Erythroblast (primary cell): ENCODE measurements at regions not wholly inside any gene's neighbourhood (a gene's known extent, or its start where the extent isn't known, plus 50 kb on each side); places are given as distances from the start of the nearest gene placed in this dataset.

Experiments
- GATA1 ChIP-seq: IDR thresholded peaks from 2 replicates; pipeline ENCODE4 v1.6.1; 2011; ENCODE audit warnings: low read depth, mild to moderate bottlenecking, control low read depth, low read length, moderate library complexity
- POLR2A ChIP-seq: IDR thresholded peaks from 2 replicates; pipeline ENCODE4 v1.6.1; 2011; ENCODE audit warnings: mild to moderate bottlenecking, low read length

DNA sequence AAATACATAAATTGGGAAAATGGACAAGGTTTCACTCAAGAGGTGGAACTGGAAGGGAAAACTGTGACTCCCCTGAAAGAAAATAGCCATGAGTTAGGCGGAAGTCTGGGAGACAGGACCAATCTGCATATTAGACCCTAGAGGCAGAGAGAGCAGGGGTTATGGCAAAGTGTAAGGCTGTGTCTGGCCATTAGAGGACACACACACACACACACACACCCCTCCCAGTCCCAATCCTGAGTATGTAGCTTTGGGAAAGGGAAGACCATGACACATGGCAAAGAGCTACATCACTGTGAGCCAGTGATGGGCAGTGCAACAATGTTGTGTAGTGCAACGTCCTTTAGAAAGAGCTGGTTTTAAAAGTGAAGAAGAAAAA lies 479.9 kb upstream of the NXPH2 start:
- TF ChIP-seq POLR2A (no peak), GATA1 (no peak)
